Chondrocyte (in vitro differentiated cells): ENCODE measurements at regions not wholly inside any gene's neighbourhood (a gene's known extent, or its start where the extent isn't known, plus 50 kb on each side); places are given as distances from the start of the nearest gene placed in this dataset.

Source experiments
- DNase-seq: peaks from one replicate; pipeline ENCODE4 v3.0.0; 2021; ENCODE audit warnings: mixed read lengths, low spot score
- H3K27ac Mint-ChIP-seq: one replicate; pipeline ENCODE4 v1.8.0; 2021; ENCODE audit warnings: mild to moderate bottlenecking, moderate library complexity, mixed read lengths; ENCODE audit not compliant: unreplicated experiment
- H3K27me3 Mint-ChIP-seq: 2 replicates; pipeline ENCODE4 v1.8.0; 2021; ENCODE audit warnings: low read depth, mixed read lengths
- H3K36me3 Mint-ChIP-seq: 2 replicates; pipeline ENCODE4 v1.8.0; 2021; ENCODE audit warnings: low read depth, mixed read lengths
- H3K4me1 Mint-ChIP-seq: 2 replicates; pipeline ENCODE4 v1.8.0; 2021; ENCODE audit warnings: low read depth, mild to moderate bottlenecking, mixed read lengths
- H3K4me3 Mint-ChIP-seq: one replicate; pipeline ENCODE4 v1.8.0; 2021; ENCODE audit warnings: mild to moderate bottlenecking, moderate library complexity, mixed read lengths; ENCODE audit not compliant: unreplicated experiment
- H3K9me3 Mint-ChIP-seq: 2 replicates; pipeline ENCODE4 v1.8.0; 2021; ENCODE audit warnings: low read depth, mixed read lengths
- TF ChIP-seq, protein P1 (sequence below): fragments of 200-600 bp; sonication (generic); IDR thresholded peaks from 2 replicates; pipeline ENCODE4 v1.5.0; 2021; ENCODE audit warnings: antibody characterized with exemption, mild to moderate bottlenecking, moderate library complexity

GRCh38 chr7:49150486-49150885 is 226.1 kb downstream of the CDC14C start:
- H3K9me3 Mint-ChIP-seq: peaks cover 2% of the 10 kb centered on the region

GRCh38 chr7:49151146-49151545 is 226.8 kb downstream of the CDC14C start:
- Mint-ChIP-seq H3K9me3 (peaks cover 2% of the 10 kb centered on the region), H3K36me3 (no peaks in the 10 kb centered on the region), H3K4me3 (no peak overlapping the region), H3K27ac (no peak overlapping the region), H3K4me1 (no peaks in the 10 kb centered on the region), H3K27me3 (peaks cover 4% of the 10 kb centered on the region)
- TF ChIP-seq, protein P1, sequence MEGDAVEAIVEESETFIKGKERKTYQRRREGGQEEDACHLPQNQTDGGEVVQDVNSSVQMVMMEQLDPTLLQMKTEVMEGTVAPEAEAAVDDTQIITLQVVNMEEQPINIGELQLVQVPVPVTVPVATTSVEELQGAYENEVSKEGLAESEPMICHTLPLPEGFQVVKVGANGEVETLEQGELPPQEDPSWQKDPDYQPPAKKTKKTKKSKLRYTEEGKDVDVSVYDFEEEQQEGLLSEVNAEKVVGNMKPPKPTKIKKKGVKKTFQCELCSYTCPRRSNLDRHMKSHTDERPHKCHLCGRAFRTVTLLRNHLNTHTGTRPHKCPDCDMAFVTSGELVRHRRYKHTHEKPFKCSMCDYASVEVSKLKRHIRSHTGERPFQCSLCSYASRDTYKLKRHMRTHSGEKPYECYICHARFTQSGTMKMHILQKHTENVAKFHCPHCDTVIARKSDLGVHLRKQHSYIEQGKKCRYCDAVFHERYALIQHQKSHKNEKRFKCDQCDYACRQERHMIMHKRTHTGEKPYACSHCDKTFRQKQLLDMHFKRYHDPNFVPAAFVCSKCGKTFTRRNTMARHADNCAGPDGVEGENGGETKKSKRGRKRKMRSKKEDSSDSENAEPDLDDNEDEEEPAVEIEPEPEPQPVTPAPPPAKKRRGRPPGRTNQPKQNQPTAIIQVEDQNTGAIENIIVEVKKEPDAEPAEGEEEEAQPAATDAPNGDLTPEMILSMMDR: no peak
- no peak for DNase-seq

More at GRCh38 chr7:49150486-49150885, 226.1 kb downstream of the CDC14C start:
- peaks cover 4% of the 10 kb centered on the region for H3K27me3 Mint-ChIP-seq
- H3K4me1 Mint-ChIP-seq: no peaks in the 10 kb centered on the region
- no peak overlapping the region for H3K4me3 Mint-ChIP-seq
- TF ChIP-seq, protein P1: no peak
- H3K36me3 Mint-ChIP-seq: no peaks in the 10 kb centered on the region
- no peak overlapping the region for H3K27ac Mint-ChIP-seq
- no peak for DNase-seq

GRCh38 chr7:49158321-49158720 is 234.0 kb downstream of the CDC14C start:
- TF ChIP-seq, protein P1: no peak
- Mint-ChIP-seq H3K4me1 (no peaks in the 10 kb centered on the region), H3K9me3 (peaks cover 3% of the 10 kb centered on the region), H3K27ac (no peak overlapping the region), H3K36me3 (no peaks in the 10 kb centered on the region), H3K4me3 (no peak overlapping the region), H3K27me3 (no peaks in the 10 kb centered on the region)
- DNase-seq: no peak

- Mint-ChIP-seq H3K4me3 (no peak overlapping the region), H3K27ac (no peak overlapping the region), H3K27me3 (no peaks in the 10 kb centered on the region), H3K36me3 (no peaks in the 10 kb centered on the region), H3K4me1 (no peaks in the 10 kb centered on the region), H3K9me3 (peaks cover 3% of the 10 kb centered on the region)
- TF ChIP-seq, protein P1: no peak
- no peak for DNase-seq
Measured at GRCh38 chr7:49159536-49159935, 235.2 kb downstream of the CDC14C start.

GRCh38 chr7:49166441-49166840 is 242.1 kb downstream of the CDC14C start:
- TF ChIP-seq, protein P1: peak; percentile 45
- Mint-ChIP-seq H3K9me3 (no peaks in the 10 kb centered on the region), H3K4me3 (no peak overlapping the region), H3K36me3 (no peaks in the 10 kb centered on the region), H3K27me3 (peaks cover 2% of the 10 kb centered on the region), H3K4me1 (no peaks in the 10 kb centered on the region), H3K27ac (no peak overlapping the region)
- no peak for DNase-seq
